H1 (cell line): ENCODE measurements at regions not wholly inside any gene's neighbourhood (a gene's known extent, or its start where the extent isn't known, plus 50 kb on each side); places are given as distances from the start of the nearest gene placed in this dataset.
A peak's percentile ranks its signal among the peaks of the same experiment; 100 is the strongest.

Experiments
- BACH1 ChIP-seq: IDR thresholded peaks from 2 replicates; pipeline ENCODE4 v1.6.1; 2012; ENCODE audit warnings: low read length, improper control_type of control experiment
- BCL11A ChIP-seq, 2 experiments: IDR thresholded peaks; one replicate each; pipeline ENCODE4 v1.6.1; 2011; ENCODE audit warnings: low read depth in 2 of 2, low read length in 2 of 2, mild to moderate bottlenecking in 2 of 2
- BRCA1 ChIP-seq: IDR thresholded peaks from 2 replicates; pipeline ENCODE4 v1.6.1; 2012; ENCODE audit warnings: low read depth, low read length, improper control_type of control experiment
- CHD7 ChIP-seq: fragments of 300-600 bp; sonication (generic); IDR thresholded peaks from 2 replicates; pipeline ENCODE4 v1.7.1; 2012; ENCODE audit warnings: low read length, moderate library complexity, mild to moderate bottlenecking, inconsistent platforms; ENCODE audit not compliant: insufficient replicate concordance
- EGR1 ChIP-seq: IDR thresholded peaks from 2 replicates; pipeline ENCODE4 v1.6.1; 2011; ENCODE audit warnings: low read depth, low read length, borderline replicate concordance
- KDM4A ChIP-seq: IDR thresholded peaks from one replicate; pipeline ENCODE4 v1.7.1; 2012; ENCODE audit warnings: low read depth, mild to moderate bottlenecking, moderate library complexity, low read length, inconsistent platforms; ENCODE audit not compliant: severe bottlenecking
- KDM5A ChIP-seq: fragments of 200-600 bp; IDR thresholded peaks from 2 replicates; pipeline ENCODE4 v1.7.1; 2012; ENCODE audit warnings: mild to moderate bottlenecking, low read length, inconsistent platforms, mixed read lengths
- MAFK ChIP-seq: IDR thresholded peaks from 2 replicates; pipeline ENCODE4 v1.6.1; 2012; ENCODE audit warnings: low read depth, mild to moderate bottlenecking, improper control_type of control experiment, low read length
- RAD21 ChIP-seq, 2 experiments: IDR thresholded peaks in 1 of 2; conservative IDR thresholded peaks in 1 of 2; 2 replicates each; pipeline ENCODE4 v1.6.1; 2011; ENCODE audit warnings: low read depth in 2 of 2, low read length in 2 of 2, improper control_type of control experiment in 1 of 2, inconsistent platforms in 1 of 2, mild to moderate bottlenecking in 1 of 2, moderate library complexity in 1 of 2
- RBBP5 ChIP-seq: IDR thresholded peaks from 2 replicates; pipeline ENCODE4 v1.7.1; 2012; ENCODE audit warnings: low read depth, mild to moderate bottlenecking, inconsistent platforms, low read length, moderate library complexity, borderline replicate concordance
- SIRT6 ChIP-seq: IDR thresholded peaks from one replicate; pipeline ENCODE4 v1.7.1; 2012; ENCODE audit warnings: low read length, inconsistent platforms
- TAF1 ChIP-seq: IDR thresholded peaks from 2 replicates; pipeline ENCODE4 v1.6.1; 2011; ENCODE audit warnings: mild to moderate bottlenecking, low read depth, low read length
- TAF7 ChIP-seq: optimal IDR thresholded peaks from 2 replicates; pipeline ENCODE3; 2011; ENCODE audit warnings: low read depth, mild to moderate bottlenecking, inconsistent platforms, low read length, moderate library complexity, borderline replicate concordance

- TF ChIP-seq CHD7 = no peak
- TF ChIP-seq RAD21 (IDR thresholded peaks at IDR 0.05 in 1 of 2, conservative IDR thresholded peaks at IDR 0.05 in 1 of 2; ENCODE audit: low read depth in 2 of 2, low read length in 2 of 2) = peak; percentile 89 to 93
- no peak for TF ChIP-seq KDM5A
- no peak for TF ChIP-seq TAF1
- no peak for TF ChIP-seq TAF7
- TF ChIP-seq BCL11A (IDR thresholded peaks at IDR 0.05; ENCODE audit: low read depth in 2 of 2, low read length in 2 of 2) = no peak
- TF ChIP-seq MAFK = no peak
- TF ChIP-seq BRCA1 = no peak
- TF ChIP-seq KDM4A = no peak
- TF ChIP-seq SIRT6 = no peak
- TF ChIP-seq RBBP5 = no peak
- peak; percentile 88 for TF ChIP-seq BACH1
- TF ChIP-seq EGR1 = peak; percentile 30; the same call in 1 of the 2 replicates
Measured at GRCh38 chr16:5490499-5490898, 392.9 kb upstream of the EEF2KMT start (continued).
